PFSK-1 (cell line): ENCODE measurements at regions not wholly inside any gene's neighbourhood (a gene's known extent, or its start where the extent isn't known, plus 50 kb on each side); places are given as distances from the start of the nearest gene placed in this dataset.

ENCODE experiments used
- FOXP2 ChIP-seq: optimal IDR thresholded peaks from 2 replicates; pipeline ENCODE3; 2011; ENCODE audit warnings: borderline replicate concordance, control low read depth, inconsistent platforms; ENCODE audit not compliant: insufficient read depth; ENCODE audit errors: extremely low read length, extremely low read depth
- POLR2AphosphoS5 ChIP-seq: IDR thresholded peaks from 2 replicates; pipeline ENCODE4 v1.6.1; 2012; ENCODE audit warnings: low read depth, mild to moderate bottlenecking, control low read depth, low read length, moderate library complexity
- REST ChIP-seq, 2 experiments: IDR thresholded peaks; 2 replicates each; pipeline versions ENCODE4 v1.6.1 to v1.8.0; 2011 to 2012; ENCODE audit warnings: low read depth in 2 of 2, low read length in 2 of 2, control low read depth in 1 of 2, inconsistent platforms in 1 of 2, mild to moderate bottlenecking in 1 of 2, moderate library complexity in 1 of 2; ENCODE audit not compliant: insufficient read depth in 1 of 2
- SIN3A ChIP-seq: IDR thresholded peaks from 2 replicates; pipeline ENCODE4 v1.6.1; 2012; ENCODE audit warnings: mild to moderate bottlenecking, low read length, moderate library complexity, borderline replicate concordance; ENCODE audit not compliant: insufficient read depth
- TAF1 ChIP-seq: IDR thresholded peaks from 2 replicates; pipeline ENCODE4 v1.6.1; 2012; ENCODE audit warnings: low read length, control low read depth, borderline replicate concordance; ENCODE audit not compliant: insufficient read depth

GRCh38 chr12:41795910-41796309, 348.8 kb downstream of the GXYLT1 start:
- TF ChIP-seq TAF1: no peak
- no peak for TF ChIP-seq SIN3A
- TF ChIP-seq POLR2AphosphoS5: no peak
- no peak for TF ChIP-seq REST (IDR thresholded peaks at IDR 0.05; ENCODE audit: insufficient read depth in 1 of 2, low read depth in 2 of 2, low read length in 2 of 2)
- TF ChIP-seq FOXP2: no peak

GRCh38 chr12:41795051-41795600, 349.5 kb downstream of the GXYLT1 start:
- TF ChIP-seq FOXP2 (no peak), TAF1 (no peak), REST (IDR thresholded peaks at IDR 0.05; ENCODE audit: insufficient read depth in 1 of 2, low read depth in 2 of 2, low read length in 2 of 2) (no peak), SIN3A (no peak), POLR2AphosphoS5 (no peak)

- TF ChIP-seq TAF1 (no peak), REST (IDR thresholded peaks at IDR 0.05; ENCODE audit: insufficient read depth in 1 of 2, low read depth in 2 of 2, low read length in 2 of 2) (no peak), POLR2AphosphoS5 (no peak), FOXP2 (no peak), SIN3A (no peak)
These were observed 350.3 kb downstream of the GXYLT1 start for GRCh38 chr12:41794336-41794735.

GRCh38 chr12:41784957-41785356, 359.7 kb downstream of the GXYLT1 start:
- TF ChIP-seq POLR2AphosphoS5 (no peak), REST (IDR thresholded peaks at IDR 0.05; ENCODE audit: insufficient read depth in 1 of 2, low read depth in 2 of 2, low read length in 2 of 2) (no peak), TAF1 (no peak), FOXP2 (no peak), SIN3A (no peak)

GRCh38 chr12:41778934-41779333, 365.7 kb downstream of the GXYLT1 start:
- no peak for TF ChIP-seq REST (IDR thresholded peaks at IDR 0.05; ENCODE audit: insufficient read depth in 1 of 2, low read depth in 2 of 2, low read length in 2 of 2)
- no peak for TF ChIP-seq SIN3A
- TF ChIP-seq POLR2AphosphoS5: no peak
- no peak for TF ChIP-seq FOXP2
- TF ChIP-seq TAF1: no peak
